Activated B cell treated with CpG ODN at 0.5 μM for 24 hours (primary cell): ENCODE measurements at regions not wholly inside any gene's neighbourhood (a gene's known extent, or its start where the extent isn't known, plus 50 kb on each side); places are given as distances from the start of the nearest gene placed in this dataset.

Experiments used
- ATAC-seq: fragments of 200-7000 bp; cut with Tn5 transposase; one replicate; pipeline ENCODE4 v1.10.0; 2021; ENCODE audit warnings: low read depth, mild to moderate bottlenecking, moderate library complexity
- CTCF ChIA-PET: fragments of 350-600 bp; sonication (Branson Sonifier 250); formaldehyde crosslinking; loops from one replicate; lab custom pipeline; 2021; ENCODE audit warnings: antibody characterized with exemption; lab: Charles Lee
- POLR2A ChIA-PET: fragments of 350-600 bp; sonication (Branson Sonifier 250); formaldehyde crosslinking; loops from one replicate; lab custom pipeline; 2021; ENCODE audit warnings: antibody characterized with exemption; lab: Charles Lee
- DNase-seq: peaks from one replicate; pipeline ENCODE4 v3.0.0; 2022
- H3K27ac Mint-ChIP-seq: one replicate; pipeline ENCODE4 v1.8.0; 2020; ENCODE audit warnings: mixed read lengths
- H3K27me3 Mint-ChIP-seq: one replicate; pipeline ENCODE4 v1.8.0; 2021; ENCODE audit warnings: mixed read lengths
- H3K36me3 Mint-ChIP-seq: one replicate; pipeline ENCODE4 v1.8.0; 2021; ENCODE audit warnings: low read depth, mixed read lengths
- H3K4me1 Mint-ChIP-seq: one replicate; pipeline ENCODE4 v1.8.0; 2021; ENCODE audit warnings: mixed read lengths
- H3K4me3 Mint-ChIP-seq: one replicate; pipeline ENCODE4 v1.8.0; 2020; ENCODE audit warnings: mild to moderate bottlenecking, mixed read lengths
- H3K9me3 Mint-ChIP-seq: one replicate; pipeline ENCODE4 v1.8.0; 2020; ENCODE audit warnings: mixed read lengths
- CTCF ChIP-seq: fragments of 200-600 bp; IDR thresholded peaks from one replicate; pipeline ENCODE4 v1.8.0; 2022; ENCODE audit warnings: antibody characterized with exemption, mild to moderate bottlenecking
- intact Hi-C: fragments of 100-400 bp; cut with micrococcal nuclease; formaldehyde crosslinking; loops from one replicate; pipeline ENCODE4 v1.15.1; 2024

DNA sequence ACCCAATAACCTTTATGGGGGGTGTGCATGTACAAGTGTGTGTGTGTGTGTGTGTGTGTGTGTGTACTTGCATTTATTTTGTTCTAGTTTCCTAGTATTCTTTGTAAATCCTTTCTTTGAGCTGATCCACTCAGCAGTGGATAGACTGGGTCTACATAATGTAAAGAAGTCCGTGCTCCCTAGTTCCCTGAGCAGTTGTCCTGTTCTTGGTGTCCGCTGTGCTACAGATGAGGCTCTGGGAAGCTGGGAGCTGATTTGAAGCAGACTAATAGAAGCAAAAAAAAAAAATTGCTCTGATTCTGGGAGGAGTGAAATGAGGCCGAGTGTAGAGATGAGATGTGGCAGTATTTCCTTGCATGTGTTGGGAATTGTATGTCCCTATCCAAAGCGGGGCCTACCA, 150.4 kb upstream of the WSCD2 start:
- H3K27me3 Mint-ChIP-seq, result peaks cover 22% of the 10 kb centered on the region
- no peak for TF ChIP-seq CTCF
- no peaks in the 10 kb centered on the region for H3K4me1 Mint-ChIP-seq
- H3K9me3 Mint-ChIP-seq, result peaks cover 17% of the 10 kb centered on the region
- no peaks in the 10 kb centered on the region for H3K36me3 Mint-ChIP-seq
- ATAC-seq (no peak), DNase-seq (no peak)
- CTCF ChIA-PET, result no interaction called here
- H3K4me3 Mint-ChIP-seq, result no peak overlapping the region
- intact Hi-C loops, result no loop called here
- no peak overlapping the region for H3K27ac Mint-ChIP-seq
- POLR2A ChIA-PET, result no interaction called here

DNA sequence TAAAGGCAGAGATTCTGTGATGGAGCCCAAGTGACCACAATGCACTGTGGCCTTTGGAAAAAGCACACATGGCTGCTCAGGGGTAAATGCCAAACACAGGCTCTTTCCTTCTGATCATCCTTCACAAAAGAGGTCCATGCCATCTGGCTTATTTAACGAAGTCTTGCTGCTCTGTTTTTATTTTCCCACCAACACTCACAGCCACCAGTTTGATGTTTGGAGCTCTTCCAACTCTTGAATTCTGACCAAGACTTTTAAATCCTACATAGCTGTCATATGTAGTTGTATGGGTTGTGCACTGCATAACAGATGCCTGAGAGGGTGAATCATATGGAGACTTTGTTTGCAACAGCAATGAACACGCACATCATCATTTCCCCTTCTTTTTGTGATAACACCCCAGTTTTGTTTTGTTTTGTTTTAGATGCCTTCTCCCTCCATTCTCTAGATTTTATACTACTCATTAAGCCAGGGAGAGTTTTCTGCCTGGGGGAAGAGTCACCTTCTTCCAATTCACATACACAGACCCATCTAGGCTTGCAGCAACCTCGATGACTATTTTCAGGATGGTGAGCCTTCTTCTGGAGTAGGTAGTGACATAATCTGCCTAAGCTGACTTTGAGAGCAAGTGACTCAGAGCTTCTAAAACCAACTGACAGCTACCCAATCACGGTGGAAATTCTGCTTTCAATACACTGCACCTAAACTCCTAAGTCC, 145.2 kb upstream of the WSCD2 start:
- POLR2A ChIA-PET, result no interaction called here
- CTCF ChIA-PET, result no interaction called here

GRCh38 chr12:107984973-107985372, 144.1 kb upstream of the WSCD2 start:
- TF ChIP-seq CTCF, result no peak
- ATAC-seq (no peak), DNase-seq (no peak)
- no peak overlapping the region for H3K27ac Mint-ChIP-seq
- H3K4me1 Mint-ChIP-seq, result no peaks in the 10 kb centered on the region
- no peaks in the 10 kb centered on the region for H3K9me3 Mint-ChIP-seq
- intact Hi-C loops, result no loop called here
- H3K36me3 Mint-ChIP-seq, result no peaks in the 10 kb centered on the region
- ChIA-PET POLR2A (no interaction called here), CTCF (no interaction called here)
- peaks cover 20% of the 10 kb centered on the region for H3K27me3 Mint-ChIP-seq
- no peak overlapping the region for H3K4me3 Mint-ChIP-seq

More for the DNA sequence above, 145.2 kb upstream of the WSCD2 start:
- H3K9me3 Mint-ChIP-seq, result no peaks in the 10 kb centered on the region
- no peak for TF ChIP-seq CTCF
- no peak overlapping the region for H3K27ac Mint-ChIP-seq
- intact Hi-C loops, result no loop called here
- H3K4me1 Mint-ChIP-seq, result no peaks in the 10 kb centered on the region
- H3K27me3 Mint-ChIP-seq, result peaks cover 25% of the 10 kb centered on the region
- ATAC-seq, result no peak
- no peaks in the 10 kb centered on the region for H3K36me3 Mint-ChIP-seq
- H3K4me3 Mint-ChIP-seq, result no peak overlapping the region
- no peak for DNase-seq

- Mint-ChIP-seq H3K36me3 (no peaks in the 10 kb centered on the region), H3K27ac (no peak overlapping the region), H3K9me3 (no peaks in the 10 kb centered on the region), H3K4me1 (no peaks in the 10 kb centered on the region), H3K27me3 (peaks cover 20% of the 10 kb centered on the region), H3K4me3 (no peak overlapping the region)
- no peak for ATAC-seq
- ChIA-PET POLR2A (no interaction called here), CTCF (no interaction called here)
- intact Hi-C loops, result no loop called here
- TF ChIP-seq CTCF, result no peak
- DNase-seq, result no peak
These were observed 142.9 kb upstream of the WSCD2 start for GRCh38 chr12:107986183-107986582.

DNA sequence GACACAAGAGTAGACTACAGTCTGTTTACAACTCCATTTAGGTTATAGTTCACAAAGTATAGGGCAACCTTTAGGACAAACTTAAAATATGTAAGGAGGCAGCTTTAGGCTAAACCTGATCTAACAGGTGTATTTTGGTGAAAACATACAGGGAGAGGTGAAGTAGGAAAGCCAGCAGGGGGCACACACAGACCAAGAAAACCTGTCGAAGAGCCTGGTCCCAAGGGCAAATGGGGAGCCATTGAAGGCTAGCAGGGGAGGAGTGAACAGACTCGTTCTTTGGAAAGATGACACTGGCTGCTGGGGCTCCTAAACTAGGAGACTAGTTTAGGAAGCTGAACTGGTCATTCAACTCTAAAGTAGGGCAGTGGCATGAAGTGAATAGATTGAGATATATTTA, 138.8 kb upstream of the WSCD2 start:
- Mint-ChIP-seq H3K27ac (no peak overlapping the region), H3K27me3 (peaks cover 13% of the 10 kb centered on the region), H3K36me3 (no peaks in the 10 kb centered on the region), H3K4me1 (no peaks in the 10 kb centered on the region), H3K4me3 (no peak overlapping the region), H3K9me3 (no peaks in the 10 kb centered on the region)
- ATAC-seq (peak; percentile 40), DNase-seq (no peak)
- intact Hi-C loops, result loop anchor here (1.0 to 5.0 kb wide), 8 partner anchors 204 to 1402 kb away; partner anchors contain the start of gene ALKBH2
- no peak for TF ChIP-seq CTCF
- ChIA-PET POLR2A (no interaction called here), CTCF (interaction anchor here (0.8 to 4.3 kb wide), 4 partner anchors 467 to 529 kb away, joined by 3 to 21 read pairs (median 4); no protein-coding TSS in a partner anchor)
